Stimulated activated naive B cell treated with anti-CD40 and anti-IgM and Interleukin-4, amounts not matched to agents 10 μg/mL and 1 μg/mL and 100 μg/mL, for 72 hours (primary cell): ENCODE measurements at regions not wholly inside any gene's neighbourhood (a gene's known extent, or its start where the extent isn't known, plus 50 kb on each side); places are given as distances from the start of the nearest gene placed in this dataset.

Source experiments
- ATAC-seq, 2 donors: fragments of 150-1000 bp; cut with Tn5 transposase; replicated peaks; 2 replicates each; pipeline ENCODE4 v1.10.0; 2021; ENCODE audit warnings: moderate library complexity in 1 of 2
- DNase-seq: peaks from one replicate; pipeline ENCODE4 v3.0.0; 2021
- H3K27ac Mint-ChIP-seq: one replicate; pipeline ENCODE4 v1.8.0; 2022; ENCODE audit warnings: mild to moderate bottlenecking, mixed read lengths
- H3K27me3 Mint-ChIP-seq, 2 donors: one replicate each; pipeline ENCODE4 v1.8.0; 2022; ENCODE audit warnings: mixed read lengths in 2 of 2
- H3K36me3 Mint-ChIP-seq, 2 donors: one replicate each; pipeline ENCODE4 v1.8.0; 2022; ENCODE audit warnings: mixed read lengths in 2 of 2, mild to moderate bottlenecking in 1 of 2
- H3K4me1 Mint-ChIP-seq, 2 donors: one replicate each; pipeline ENCODE4 v1.8.0; 2022; ENCODE audit warnings: mixed read lengths in 2 of 2, mild to moderate bottlenecking in 1 of 2
- H3K4me3 Mint-ChIP-seq, 2 donors: one replicate each; pipeline ENCODE4 v1.8.0; 2022; ENCODE audit warnings: mild to moderate bottlenecking in 2 of 2, mixed read lengths in 2 of 2, moderate library complexity in 1 of 2
- H3K9me3 Mint-ChIP-seq, 2 donors: one replicate each; pipeline ENCODE4 v1.8.0; 2022; ENCODE audit warnings: mixed read lengths in 2 of 2, mild to moderate bottlenecking in 1 of 2

GRCh38 chr13:42392716-42393572 is 121.0 kb downstream of the AKAP11 start:
- Mint-ChIP-seq H3K27ac (no peak overlapping the region), H3K4me1 (peaks cover 23 to 24% of the 10 kb centered on the region in 2 donors), H3K36me3 (peaks cover 0 to 4% of the 10 kb centered on the region in 2 donors), H3K4me3 (no peak overlapping the region), H3K27me3 (peaks cover 0 to 4% of the 10 kb centered on the region in 2 donors), H3K9me3 (peaks cover 0 to 1% of the 10 kb centered on the region in 2 donors)
- DNase-seq = no peak
- ATAC-seq = no peak

GRCh38 chr13:42393573-42394360 is 121.8 kb downstream of the AKAP11 start:
- peaks cover 0 to 4% of the 10 kb centered on the region in 2 donors for H3K36me3 Mint-ChIP-seq
- peaks cover 21 to 24% of the 10 kb centered on the region in 2 donors for H3K4me1 Mint-ChIP-seq
- peaks cover 0 to 4% of the 10 kb centered on the region in 2 donors for H3K27me3 Mint-ChIP-seq
- no peak overlapping the region for H3K4me3 Mint-ChIP-seq
- no peak overlapping the region for H3K27ac Mint-ChIP-seq
- peaks cover 0 to 1% of the 10 kb centered on the region in 2 donors for H3K9me3 Mint-ChIP-seq
- ATAC-seq (no peak), DNase-seq (no peak)

GRCh38 chr13:42394361-42394708 is 122.4 kb downstream of the AKAP11 start:
- H3K9me3 Mint-ChIP-seq = peaks cover 0 to 1% of the 10 kb centered on the region in 2 donors
- DNase-seq (no peak), ATAC-seq (no peak)
- no peak overlapping the region for H3K4me3 Mint-ChIP-seq
- H3K27ac Mint-ChIP-seq = peak overlapping the region; percentile 56
- H3K4me1 Mint-ChIP-seq = peaks cover 21 to 24% of the 10 kb centered on the region in 2 donors
- peaks cover 0 to 4% of the 10 kb centered on the region in 2 donors for H3K27me3 Mint-ChIP-seq
- H3K36me3 Mint-ChIP-seq = peaks cover 0 to 4% of the 10 kb centered on the region in 2 donors

GRCh38 chr13:42394711-42395085 is 122.7 kb downstream of the AKAP11 start:
- peaks cover 0 to 4% of the 10 kb centered on the region in 2 donors for H3K27me3 Mint-ChIP-seq
- ATAC-seq (peak; percentile 25 to 31), DNase-seq (no peak)
- peak overlapping the region; percentile 56 for H3K27ac Mint-ChIP-seq
- H3K36me3 Mint-ChIP-seq = peaks cover 0 to 4% of the 10 kb centered on the region in 2 donors
- peaks cover 0 to 1% of the 10 kb centered on the region in 2 donors for H3K9me3 Mint-ChIP-seq
- H3K4me3 Mint-ChIP-seq = peak overlapping the region in 1 of 2 donors; percentile 27
- H3K4me1 Mint-ChIP-seq = peaks cover 21 to 24% of the 10 kb centered on the region in 2 donors

GRCh38 chr13:42395086-42395821 is 123.3 kb downstream of the AKAP11 start:
- no peak for DNase-seq
- Mint-ChIP-seq H3K9me3 (peaks cover 0 to 1% of the 10 kb centered on the region in 2 donors), H3K4me3 (peak overlapping the region in 1 of 2 donors; percentile 27), H3K4me1 (peaks cover 21 to 24% of the 10 kb centered on the region in 2 donors), H3K36me3 (peaks cover 0 to 4% of the 10 kb centered on the region in 2 donors), H3K27me3 (peaks cover 0 to 4% of the 10 kb centered on the region in 2 donors), H3K27ac (peak overlapping the region; percentile 56)
- peak; percentile 38 to 51 for ATAC-seq

- peaks cover 21 to 24% of the 10 kb centered on the region in 2 donors for H3K4me1 Mint-ChIP-seq
- ATAC-seq = peak in 1 of 2 donors; percentile 58
- H3K4me3 Mint-ChIP-seq = no peak overlapping the region
- peaks cover 0 to 4% of the 10 kb centered on the region in 2 donors for H3K36me3 Mint-ChIP-seq
- peaks cover 0 to 4% of the 10 kb centered on the region in 2 donors for H3K27me3 Mint-ChIP-seq
- peaks cover 0 to 3% of the 10 kb centered on the region in 2 donors for H3K9me3 Mint-ChIP-seq
- no peak for DNase-seq
- no peak overlapping the region for H3K27ac Mint-ChIP-seq
These were observed 124.5 kb downstream of the AKAP11 start for GRCh38 chr13:42396501-42396900.

- Mint-ChIP-seq H3K27ac (no peak overlapping the region), H3K36me3 (peaks cover 0 to 4% of the 10 kb centered on the region in 2 donors), H3K4me1 (peaks cover 21 to 22% of the 10 kb centered on the region in 2 donors), H3K9me3 (peaks cover 0 to 3% of the 10 kb centered on the region in 2 donors), H3K4me3 (no peak overlapping the region), H3K27me3 (peaks cover 0 to 4% of the 10 kb centered on the region in 2 donors)
- DNase-seq = no peak
- no peak for ATAC-seq
These were observed 125.1 kb downstream of the AKAP11 start for GRCh38 chr13:42396901-42397655.

GRCh38 chr13:42398533-42398932 is 126.6 kb downstream of the AKAP11 start:
- Mint-ChIP-seq H3K27ac (no peak overlapping the region), H3K27me3 (peaks cover 0 to 4% of the 10 kb centered on the region in 2 donors), H3K36me3 (peaks cover 0 to 4% of the 10 kb centered on the region in 2 donors), H3K4me1 (peaks cover 21 to 29% of the 10 kb centered on the region in 2 donors), H3K4me3 (no peak overlapping the region), H3K9me3 (peaks cover 0 to 3% of the 10 kb centered on the region in 2 donors)
- ATAC-seq (no peak), DNase-seq (no peak)

- Mint-ChIP-seq H3K4me1 (peaks cover 13 to 15% of the 10 kb centered on the region in 2 donors), H3K27me3 (peaks cover 0 to 4% of the 10 kb centered on the region in 2 donors), H3K9me3 (peaks cover 0 to 3% of the 10 kb centered on the region in 2 donors), H3K4me3 (no peak overlapping the region), H3K27ac (peak overlapping the region; percentile 7), H3K36me3 (peaks cover 0 to 4% of the 10 kb centered on the region in 2 donors)
- DNase-seq = no peak
- no peak for ATAC-seq
These were observed 128.4 kb downstream of the AKAP11 start for GRCh38 chr13:42400188-42400833.

- peak overlapping the region; percentile 31 for H3K27ac Mint-ChIP-seq
- ATAC-seq = no peak
- no peak overlapping the region for H3K4me3 Mint-ChIP-seq
- H3K36me3 Mint-ChIP-seq = peaks cover 0 to 4% of the 10 kb centered on the region in 2 donors
- no peak for DNase-seq
- H3K4me1 Mint-ChIP-seq = peaks cover 17 to 22% of the 10 kb centered on the region in 2 donors
- H3K9me3 Mint-ChIP-seq = peaks cover 0 to 3% of the 10 kb centered on the region in 2 donors
- H3K27me3 Mint-ChIP-seq = peaks cover 0 to 4% of the 10 kb centered on the region in 2 donors
These were observed 129.4 kb downstream of the AKAP11 start for GRCh38 chr13:42401376-42401775.

- Mint-ChIP-seq H3K27me3 (no peaks in the 10 kb centered on the region), H3K4me3 (peak overlapping the region in 1 of 2 donors; percentile 56), H3K27ac (peak overlapping the region; percentile 95), H3K36me3 (no peaks in the 10 kb centered on the region), H3K4me1 (peaks cover 25 to 26% of the 10 kb centered on the region in 2 donors), H3K9me3 (no peaks in the 10 kb centered on the region)
- DNase-seq (peak; percentile 78), ATAC-seq (peak; percentile 88 to 90)
These were observed 133.9 kb downstream of the AKAP11 start for GRCh38 chr13:42405665-42406390.

GRCh38 chr13:42409075-42409474 is 137.1 kb downstream of the AKAP11 start:
- ATAC-seq (no peak), DNase-seq (no peak)
- no peak overlapping the region for H3K27ac Mint-ChIP-seq
- H3K4me1 Mint-ChIP-seq = peaks cover 30 to 33% of the 10 kb centered on the region in 2 donors
- no peaks in the 10 kb centered on the region for H3K36me3 Mint-ChIP-seq
- no peak overlapping the region for H3K4me3 Mint-ChIP-seq
- no peaks in the 10 kb centered on the region for H3K27me3 Mint-ChIP-seq
- H3K9me3 Mint-ChIP-seq = no peaks in the 10 kb centered on the region
